Bronchial epithelial cell (primary cell): ENCODE measurements at regions not wholly inside any gene's neighbourhood (a gene's known extent, or its start where the extent isn't known, plus 50 kb on each side); places are given as distances from the start of the nearest gene placed in this dataset.

ENCODE experiments used
- DNase-seq: peaks from one replicate; pipeline ENCODE4 v3.0.0-alpha.2; 2010; ENCODE audit warnings: low read depth
- FAIRE-seq: peaks from 2 replicates; lab custom pipeline; 2011; peaks lifted over from hg19 to GRCh38; lab: Jason Lieb, UNC
- H3K27me3 ChIP-seq: 2 replicates; pipeline ENCODE4 v1.5.1; 2011; ENCODE audit warnings: low read length; ENCODE audit not compliant: control insufficient read depth, insufficient read depth
- H3K36me3 ChIP-seq: 2 replicates; pipeline ENCODE4 v1.5.1; 2011; ENCODE audit warnings: low read length; ENCODE audit not compliant: control insufficient read depth, insufficient read depth
- H3K4me3 ChIP-seq: 2 replicates; pipeline ENCODE4 v1.5.1; 2011; ENCODE audit warnings: mild to moderate bottlenecking, low read depth, low read length, control low read depth
- TF ChIP-seq, protein P1 (sequence below): IDR thresholded peaks from 2 replicates; pipeline ENCODE4 v1.5.1; 2011; ENCODE audit warnings: mild to moderate bottlenecking, moderate library complexity, low read length, control low read depth, inconsistent platforms; ENCODE audit not compliant: insufficient read depth, severe bottlenecking

GRCh38 chr15:47266566-47266965 lies 450.7 kb upstream of the SEMA6D start:
- no peak for FAIRE-seq
- Histone ChIP-seq H3K36me3 (no peaks in the 10 kb centered on the region), H3K4me3 (no peak overlapping the region), H3K27me3 (no peaks in the 10 kb centered on the region)
- TF ChIP-seq, protein P1, sequence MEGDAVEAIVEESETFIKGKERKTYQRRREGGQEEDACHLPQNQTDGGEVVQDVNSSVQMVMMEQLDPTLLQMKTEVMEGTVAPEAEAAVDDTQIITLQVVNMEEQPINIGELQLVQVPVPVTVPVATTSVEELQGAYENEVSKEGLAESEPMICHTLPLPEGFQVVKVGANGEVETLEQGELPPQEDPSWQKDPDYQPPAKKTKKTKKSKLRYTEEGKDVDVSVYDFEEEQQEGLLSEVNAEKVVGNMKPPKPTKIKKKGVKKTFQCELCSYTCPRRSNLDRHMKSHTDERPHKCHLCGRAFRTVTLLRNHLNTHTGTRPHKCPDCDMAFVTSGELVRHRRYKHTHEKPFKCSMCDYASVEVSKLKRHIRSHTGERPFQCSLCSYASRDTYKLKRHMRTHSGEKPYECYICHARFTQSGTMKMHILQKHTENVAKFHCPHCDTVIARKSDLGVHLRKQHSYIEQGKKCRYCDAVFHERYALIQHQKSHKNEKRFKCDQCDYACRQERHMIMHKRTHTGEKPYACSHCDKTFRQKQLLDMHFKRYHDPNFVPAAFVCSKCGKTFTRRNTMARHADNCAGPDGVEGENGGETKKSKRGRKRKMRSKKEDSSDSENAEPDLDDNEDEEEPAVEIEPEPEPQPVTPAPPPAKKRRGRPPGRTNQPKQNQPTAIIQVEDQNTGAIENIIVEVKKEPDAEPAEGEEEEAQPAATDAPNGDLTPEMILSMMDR, result no peak
- DNase-seq, result no peak

DNA sequence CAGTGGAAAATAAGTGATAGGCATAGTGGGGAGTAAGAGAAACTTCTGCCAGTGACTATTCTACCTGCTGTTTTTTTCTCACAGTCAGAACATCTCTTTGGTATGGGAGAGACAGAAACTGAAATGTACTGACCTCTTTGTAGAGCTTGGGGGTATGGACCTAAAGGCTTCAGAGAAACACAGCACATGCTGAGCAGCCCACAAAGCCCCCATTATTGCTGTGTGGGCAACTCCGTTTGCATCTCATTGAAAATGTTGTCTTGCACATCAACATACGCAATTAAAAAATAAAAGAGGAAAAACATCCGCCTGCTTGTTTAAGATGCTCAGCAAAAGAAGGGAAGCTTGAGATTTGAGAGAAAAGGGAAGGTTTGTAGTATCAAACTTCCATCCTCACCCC lies 443.4 kb upstream of the SEMA6D start:
- no peak overlapping the region for H3K4me3 ChIP-seq
- TF ChIP-seq, protein P1, result no peak
- FAIRE-seq (no peak), DNase-seq (no peak)
- no peaks in the 10 kb centered on the region for H3K27me3 ChIP-seq
- H3K36me3 ChIP-seq, result no peaks in the 10 kb centered on the region

DNA sequence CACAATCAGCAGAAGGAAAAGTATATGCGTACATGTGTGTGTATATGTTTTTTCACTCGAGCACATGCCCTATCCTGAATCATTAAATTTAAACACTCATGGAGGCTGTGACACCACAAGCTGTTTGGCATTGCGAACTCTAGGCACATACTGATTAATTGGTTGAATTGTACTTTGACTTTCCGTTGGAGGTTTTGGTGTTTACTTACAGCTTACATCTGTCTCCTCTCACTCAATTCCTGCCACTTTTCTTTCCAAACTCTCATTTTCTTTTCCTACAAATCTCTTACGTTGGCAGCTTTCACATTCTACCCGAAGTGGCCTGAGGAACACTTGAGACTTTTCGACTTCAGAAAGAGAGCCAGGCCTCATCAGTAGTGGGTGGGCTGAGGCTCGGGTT lies 434.1 kb upstream of the SEMA6D start:
- TF ChIP-seq, protein P1, result no peak
- DNase-seq, result no peak
- H3K4me3 ChIP-seq, result no peak overlapping the region
- no peaks in the 10 kb centered on the region for H3K27me3 ChIP-seq
- no peaks in the 10 kb centered on the region for H3K36me3 ChIP-seq
- no peak for FAIRE-seq

GRCh38 chr15:47288794-47289193 lies 428.5 kb upstream of the SEMA6D start:
- Histone ChIP-seq H3K4me3 (no peak overlapping the region), H3K36me3 (no peaks in the 10 kb centered on the region), H3K27me3 (no peaks in the 10 kb centered on the region)
- FAIRE-seq (no peak), DNase-seq (no peak)
- TF ChIP-seq, protein P1, result no peak

DNA sequence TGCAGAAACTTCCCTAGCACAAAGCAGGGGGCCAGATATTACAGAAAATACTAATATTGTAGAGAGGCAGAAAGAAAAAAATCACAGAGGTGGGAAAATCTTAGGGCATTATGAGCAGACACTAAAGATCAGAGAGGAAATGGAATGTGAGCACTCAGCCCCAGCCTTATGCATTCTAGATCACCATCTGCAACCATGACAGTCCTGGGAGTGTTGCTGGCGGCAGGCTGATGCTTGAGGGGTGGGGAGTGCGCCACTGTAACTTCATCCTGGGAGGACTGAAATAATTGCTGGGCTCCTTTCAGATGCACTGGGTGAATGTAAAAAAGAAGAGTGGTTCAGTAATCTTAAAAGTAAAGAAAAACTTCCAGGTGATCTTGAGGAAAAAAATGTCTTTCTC lies 427.6 kb upstream of the SEMA6D start:
- DNase-seq (no peak), FAIRE-seq (no peak)
- TF ChIP-seq, protein P1, result no peak
- Histone ChIP-seq H3K36me3 (no peaks in the 10 kb centered on the region), H3K4me3 (no peak overlapping the region), H3K27me3 (no peaks in the 10 kb centered on the region)

GRCh38 chr15:47291767-47292166 lies 425.5 kb upstream of the SEMA6D start:
- H3K4me3 ChIP-seq, result no peak overlapping the region
- DNase-seq (no peak), FAIRE-seq (no peak)
- TF ChIP-seq, protein P1, result no peak
- no peaks in the 10 kb centered on the region for H3K27me3 ChIP-seq
- no peaks in the 10 kb centered on the region for H3K36me3 ChIP-seq
